ENCODE measurements at regions not wholly inside any gene's neighbourhood (a gene's known extent, or its start where the extent isn't known, plus 50 kb on each side); places are given as distances from the start of the nearest gene placed in this dataset.

- no peaks in the 10 kb centered on the region for H3K9me3 ChIP-seq
- no peaks in the 10 kb centered on the region for H3K36me3 ChIP-seq
- no peak for DNase-seq
- peaks cover 0 to 21% (median 6%) of the 10 kb centered on the region in 4 donors for H3K4me1 ChIP-seq
- no peaks in the 10 kb centered on the region for H3K27me3 ChIP-seq
- H3K4me3 ChIP-seq, result no peak overlapping the region
- TF ChIP-seq POLR2AphosphoS5 (IDR thresholded peaks at IDR 0.05) (no peak), CTCF (IDR thresholded peaks at IDR 0.05) (no peak), EP300 (IDR thresholded peaks at IDR 0.05) (no peak), POLR2A (IDR thresholded peaks at IDR 0.05) (no peak)
- no peak for ATAC-seq (ENCODE audit: low FRiP score in 2 of 2)
- no peak overlapping the region for H3K27ac ChIP-seq
- 97 to 98% methylated on average over 2 of the region's 2 CpGs for WGBS, 2 donors
Observed at GRCh38 chr15:66905185-66905584, 160.2 kb upstream of the SMAD3 start.

GRCh38 chr15:66905954-66906353 is 159.4 kb upstream of the SMAD3 start:
- ATAC-seq (ENCODE audit: low FRiP score in 2 of 2) (no peak), DNase-seq (no peak)
- Histone ChIP-seq H3K27me3 (no peaks in the 10 kb centered on the region), H3K9me3 (no peaks in the 10 kb centered on the region), H3K27ac (no peak overlapping the region), H3K36me3 (no peaks in the 10 kb centered on the region), H3K4me3 (no peak overlapping the region), H3K4me1 (peaks cover 0 to 21% (median 6%) of the 10 kb centered on the region in 4 donors)
- no peak for TF ChIP-seq EP300 (IDR thresholded peaks at IDR 0.05)
- no peak for TF ChIP-seq POLR2A (IDR thresholded peaks at IDR 0.05)
- TF ChIP-seq CTCF (IDR thresholded peaks at IDR 0.05), result no peak
- TF ChIP-seq POLR2AphosphoS5 (IDR thresholded peaks at IDR 0.05), result no peak
- 92 to 100% methylated on average over 2 of the region's 2 CpGs for WGBS, 2 donors

GRCh38 chr15:66906668-66907614 is 158.5 kb upstream of the SMAD3 start:
- no peak for DNase-seq
- no peak for ATAC-seq (ENCODE audit: low FRiP score in 2 of 2)
- H3K27ac ChIP-seq, result no peak overlapping the region

GRCh38 chr15:66907826-66908743 is 157.3 kb upstream of the SMAD3 start:
- H3K27ac ChIP-seq, result no peak overlapping the region
- WGBS, 2 donors, result 44 to 54% methylated on average over 6 to 9 of the region's 9 CpGs

More at GRCh38 chr15:66906668-66907614, 158.5 kb upstream of the SMAD3 start:
- no peak overlapping the region for H3K4me3 ChIP-seq
- no peak for TF ChIP-seq POLR2AphosphoS5 (IDR thresholded peaks at IDR 0.05)
- TF ChIP-seq EP300 (IDR thresholded peaks at IDR 0.05), result no peak
- no peak for TF ChIP-seq CTCF (IDR thresholded peaks at IDR 0.05)
- no peak for TF ChIP-seq POLR2A (IDR thresholded peaks at IDR 0.05)
- no peaks in the 10 kb centered on the region for H3K36me3 ChIP-seq
- no peaks in the 10 kb centered on the region for H3K9me3 ChIP-seq
- H3K27me3 ChIP-seq, result no peaks in the 10 kb centered on the region
- peaks cover 0 to 21% (median 6%) of the 10 kb centered on the region in 4 donors for H3K4me1 ChIP-seq
- WGBS, 2 donors, result 90% methylated on average over 18 of the region's 18 CpGs

More at GRCh38 chr15:66907826-66908743, 157.3 kb upstream of the SMAD3 start:
- no peak overlapping the region for H3K4me3 ChIP-seq
- peak in 1 of 2 donors; percentile 57 for DNase-seq
- ATAC-seq (ENCODE audit: low FRiP score in 2 of 2), result peak; percentile 58 to 84
- no peaks in the 10 kb centered on the region for H3K36me3 ChIP-seq
- H3K27me3 ChIP-seq, result no peaks in the 10 kb centered on the region
- peaks cover 0 to 21% (median 6%) of the 10 kb centered on the region in 4 donors for H3K4me1 ChIP-seq
- no peaks in the 10 kb centered on the region for H3K9me3 ChIP-seq
- no peak for TF ChIP-seq POLR2AphosphoS5 (IDR thresholded peaks at IDR 0.05)
- no peak for TF ChIP-seq EP300 (IDR thresholded peaks at IDR 0.05)
- TF ChIP-seq CTCF (IDR thresholded peaks at IDR 0.05), result no peak
- no peak for TF ChIP-seq POLR2A (IDR thresholded peaks at IDR 0.05)

Measured in upper lobe of left lung (tissue), 6 donors.